Stimulated activated naive CD8-positive, alpha-beta T cell treated with anti-CD3 and anti-CD28 coated beads, Interleukin-15, Interleukin-2, amounts not matched to agents 100 ng/mL and 50 ng/mL, for 24 hours (primary cell): ENCODE measurements at regions not wholly inside any gene's neighbourhood (a gene's known extent, or its start where the extent isn't known, plus 50 kb on each side); places are given as distances from the start of the nearest gene placed in this dataset.

Experiments
- H3K27ac Mint-ChIP-seq: one replicate; pipeline ENCODE4 v1.8.0; 2021; ENCODE audit warnings: mild to moderate bottlenecking, mixed read lengths
- H3K27me3 Mint-ChIP-seq: one replicate; pipeline ENCODE4 v1.8.0; 2021; ENCODE audit warnings: mixed read lengths
- H3K36me3 Mint-ChIP-seq: one replicate; pipeline ENCODE4 v1.8.0; 2021; ENCODE audit warnings: low read depth, mixed read lengths
- H3K4me1 Mint-ChIP-seq: one replicate; pipeline ENCODE4 v1.8.0; 2021; ENCODE audit warnings: low read depth, mixed read lengths
- H3K4me3 Mint-ChIP-seq: one replicate; pipeline ENCODE4 v1.8.0; 2021; ENCODE audit warnings: mild to moderate bottlenecking, mixed read lengths
- H3K9me3 Mint-ChIP-seq: one replicate; pipeline ENCODE4 v1.8.0; 2021; ENCODE audit warnings: mixed read lengths

- Mint-ChIP-seq H3K27me3 (no peaks in the 10 kb centered on the region), H3K4me3 (no peak overlapping the region), H3K36me3 (no peaks in the 10 kb centered on the region), H3K9me3 (no peaks in the 10 kb centered on the region), H3K27ac (no peak overlapping the region), H3K4me1 (no peaks in the 10 kb centered on the region)
Observed at GRCh38 chr7:17506095-17506494, 207.6 kb downstream of the AHR start.

- no peaks in the 10 kb centered on the region for H3K36me3 Mint-ChIP-seq
Observed at GRCh38 chr7:17506596-17506995, 208.1 kb downstream of the AHR start.

GRCh38 chr7:17507717-17508116 lies 209.3 kb downstream of the AHR start:
- H3K27me3 Mint-ChIP-seq = no peaks in the 10 kb centered on the region
- H3K4me1 Mint-ChIP-seq = no peaks in the 10 kb centered on the region
- H3K27ac Mint-ChIP-seq = no peak overlapping the region
- no peaks in the 10 kb centered on the region for H3K36me3 Mint-ChIP-seq
- no peaks in the 10 kb centered on the region for H3K9me3 Mint-ChIP-seq
- no peak overlapping the region for H3K4me3 Mint-ChIP-seq

More at GRCh38 chr7:17506596-17506995, 208.1 kb downstream of the AHR start:
- no peak overlapping the region for H3K27ac Mint-ChIP-seq
- no peak overlapping the region for H3K4me3 Mint-ChIP-seq
- no peaks in the 10 kb centered on the region for H3K9me3 Mint-ChIP-seq
- no peaks in the 10 kb centered on the region for H3K27me3 Mint-ChIP-seq
- no peaks in the 10 kb centered on the region for H3K4me1 Mint-ChIP-seq

- Mint-ChIP-seq H3K27me3 (peaks cover 5% of the 10 kb centered on the region), H3K9me3 (no peaks in the 10 kb centered on the region), H3K27ac (no peak overlapping the region), H3K4me1 (no peaks in the 10 kb centered on the region), H3K4me3 (no peak overlapping the region), H3K36me3 (no peaks in the 10 kb centered on the region)
Observed at GRCh38 chr7:17512181-17512675, 213.8 kb downstream of the AHR start.

- Mint-ChIP-seq H3K27me3 (peaks cover 5% of the 10 kb centered on the region), H3K36me3 (no peaks in the 10 kb centered on the region), H3K4me1 (peaks cover 6% of the 10 kb centered on the region), H3K27ac (no peak overlapping the region), H3K4me3 (no peak overlapping the region), H3K9me3 (no peaks in the 10 kb centered on the region)
Observed at GRCh38 chr7:17516771-17517170, 218.3 kb downstream of the AHR start.

GRCh38 chr7:17520941-17521340 lies 222.5 kb downstream of the AHR start:
- no peak overlapping the region for H3K27ac Mint-ChIP-seq
- H3K9me3 Mint-ChIP-seq = no peaks in the 10 kb centered on the region
- H3K4me1 Mint-ChIP-seq = peaks cover 6% of the 10 kb centered on the region
- H3K36me3 Mint-ChIP-seq = no peaks in the 10 kb centered on the region
- no peaks in the 10 kb centered on the region for H3K27me3 Mint-ChIP-seq
- H3K4me3 Mint-ChIP-seq = no peak overlapping the region

- Mint-ChIP-seq H3K4me3 (no peak overlapping the region), H3K36me3 (no peaks in the 10 kb centered on the region), H3K27me3 (no peaks in the 10 kb centered on the region), H3K9me3 (no peaks in the 10 kb centered on the region), H3K27ac (no peak overlapping the region), H3K4me1 (peaks cover 6% of the 10 kb centered on the region)
Observed at GRCh38 chr7:17521437-17521836, 223.0 kb downstream of the AHR start.

GRCh38 chr7:17523813-17524739 lies 225.6 kb downstream of the AHR start:
- Mint-ChIP-seq H3K4me3 (no peak overlapping the region), H3K27me3 (no peaks in the 10 kb centered on the region), H3K36me3 (no peaks in the 10 kb centered on the region), H3K27ac (no peak overlapping the region), H3K9me3 (no peaks in the 10 kb centered on the region), H3K4me1 (peaks cover 6% of the 10 kb centered on the region)

GRCh38 chr7:17524746-17525145 lies 226.3 kb downstream of the AHR start:
- no peak overlapping the region for H3K27ac Mint-ChIP-seq
- H3K4me3 Mint-ChIP-seq = no peak overlapping the region
- H3K4me1 Mint-ChIP-seq = peaks cover 6% of the 10 kb centered on the region

GRCh38 chr7:17526621-17527020 lies 228.2 kb downstream of the AHR start:
- Mint-ChIP-seq H3K4me3 (no peak overlapping the region), H3K9me3 (no peaks in the 10 kb centered on the region), H3K36me3 (no peaks in the 10 kb centered on the region), H3K27me3 (no peaks in the 10 kb centered on the region), H3K27ac (no peak overlapping the region), H3K4me1 (no peaks in the 10 kb centered on the region)

More at GRCh38 chr7:17524746-17525145, 226.3 kb downstream of the AHR start:
- H3K27me3 Mint-ChIP-seq = no peaks in the 10 kb centered on the region
- H3K36me3 Mint-ChIP-seq = no peaks in the 10 kb centered on the region
- no peaks in the 10 kb centered on the region for H3K9me3 Mint-ChIP-seq

- no peaks in the 10 kb centered on the region for H3K36me3 Mint-ChIP-seq
Observed at GRCh38 chr7:17528636-17529035, 230.2 kb downstream of the AHR start.

GRCh38 chr7:17530244-17530643 lies 231.8 kb downstream of the AHR start:
- Mint-ChIP-seq H3K36me3 (no peaks in the 10 kb centered on the region), H3K9me3 (no peaks in the 10 kb centered on the region), H3K27me3 (no peaks in the 10 kb centered on the region)

More at GRCh38 chr7:17528636-17529035, 230.2 kb downstream of the AHR start:
- Mint-ChIP-seq H3K27ac (no peak overlapping the region), H3K4me1 (peaks cover 4% of the 10 kb centered on the region), H3K27me3 (no peaks in the 10 kb centered on the region), H3K4me3 (no peak overlapping the region), H3K9me3 (no peaks in the 10 kb centered on the region)

GRCh38 chr7:17530741-17531421 lies 232.4 kb downstream of the AHR start:
- H3K4me1 Mint-ChIP-seq = peaks cover 4% of the 10 kb centered on the region
- H3K9me3 Mint-ChIP-seq = no peaks in the 10 kb centered on the region
- no peak overlapping the region for H3K4me3 Mint-ChIP-seq
- no peak overlapping the region for H3K27ac Mint-ChIP-seq
- H3K36me3 Mint-ChIP-seq = no peaks in the 10 kb centered on the region
- H3K27me3 Mint-ChIP-seq = no peaks in the 10 kb centered on the region

More at GRCh38 chr7:17530244-17530643, 231.8 kb downstream of the AHR start:
- Mint-ChIP-seq H3K27ac (no peak overlapping the region), H3K4me1 (peaks cover 4% of the 10 kb centered on the region), H3K4me3 (no peak overlapping the region)

GRCh38 chr7:17532861-17533404 lies 234.5 kb downstream of the AHR start:
- Mint-ChIP-seq H3K27me3 (no peaks in the 10 kb centered on the region), H3K36me3 (no peaks in the 10 kb centered on the region), H3K4me1 (peaks cover 4% of the 10 kb centered on the region), H3K9me3 (no peaks in the 10 kb centered on the region), H3K4me3 (no peak overlapping the region), H3K27ac (no peak overlapping the region)

GRCh38 chr7:17534348-17534747 lies 235.9 kb downstream of the AHR start:
- Mint-ChIP-seq H3K27ac (no peak overlapping the region), H3K4me3 (no peak overlapping the region), H3K36me3 (no peaks in the 10 kb centered on the region), H3K27me3 (no peaks in the 10 kb centered on the region), H3K9me3 (no peaks in the 10 kb centered on the region), H3K4me1 (peaks cover 4% of the 10 kb centered on the region)
